ENCODE measurements at regions not wholly inside any gene's neighbourhood (a gene's known extent, or its start where the extent isn't known, plus 50 kb on each side); places are given as distances from the start of the nearest gene placed in this dataset.
"Not testable (repeated sequence)": the region's sequence is repeated elsewhere in the genome, so short reads cannot be mapped to it uniquely, and the experiment has no call there.

GRCh38 chr12:131337861-131338260 lies 373.0 kb upstream of the SFSWAP start:
- TF ChIP-seq CTCF (IDR thresholded peaks at IDR 0.05; ENCODE audit: low read length); EZH2 (IDR thresholded peaks at IDR 0.05; ENCODE audit: borderline replicate concordance, low read length): not testable (repeated sequence)

All from OCI-LY1 (cell line).